Body of pancreas (tissue), 4 donors: ENCODE measurements at regions not wholly inside any gene's neighbourhood (a gene's known extent, or its start where the extent isn't known, plus 50 kb on each side); places are given as distances from the start of the nearest gene placed in this dataset.

ENCODE experiments used
- CTCF ChIP-seq, 7 experiments: fragments of 450-650 bp in 4 of 7; fragments of 200-600 bp in 3 of 7; sonication (generic) in 3 of 7; IDR thresholded peaks; one replicate each; pipeline ENCODE4 v1.5.1; 2016 to 2019; ENCODE audit warnings: antibody characterized with exemption in 7 of 7
- POLR2A ChIP-seq, 3 donors: fragments of 450-650 bp; IDR thresholded peaks; one replicate each; pipeline ENCODE4 v1.6.1; 2016; ENCODE audit warnings: antibody characterized with exemption in 3 of 3, mild to moderate bottlenecking in 2 of 3

- TF ChIP-seq POLR2A (IDR thresholded peaks at IDR 0.05) = no peak
- TF ChIP-seq CTCF (IDR thresholded peaks at IDR 0.05) = no peak
Measured at GRCh38 chr10:120005207-120006201, 113.0 kb downstream of the SEC23IP start.
